CD4-positive, alpha-beta T cell (primary cell): ENCODE measurements at regions not wholly inside any gene's neighbourhood (a gene's known extent, or its start where the extent isn't known, plus 50 kb on each side); places are given as distances from the start of the nearest gene placed in this dataset.

Experiments used
- ATAC-seq: fragments of 200-7000 bp; cut with Tn5 transposase; one replicate; pipeline ENCODE4 v1.10.0; 2022; ENCODE audit warnings: mild to moderate bottlenecking; ENCODE audit not compliant: poor library complexity
- CTCF ChIA-PET: fragments of 350-600 bp; sonication (Branson Sonifier 250); formaldehyde crosslinking; loops from one replicate; lab custom pipeline; 2021; ENCODE audit warnings: antibody characterized with exemption, inconsistent platforms; lab: Charles Lee
- POLR2A ChIA-PET: fragments of 350-600 bp; sonication (Branson Sonifier 250); formaldehyde crosslinking; loops from one replicate; lab custom pipeline; 2021; ENCODE audit warnings: antibody characterized with exemption, inconsistent platforms; lab: Charles Lee
- DNase-seq, 14 experiments: peaks; one replicate each; pipeline ENCODE4 v3.0.0-alpha.2; 2013 to 2020; ENCODE audit warnings: mixed read lengths in 2 of 14
- H3K27ac ChIP-seq, 2 donors: one replicate each; pipeline versions ENCODE4 v1.5.1 to v1.7.0; 2013; ENCODE audit warnings: low read length in 2 of 2, low read depth in 1 of 2, mild to moderate bottlenecking in 1 of 2
- H3K27me3 ChIP-seq, 2 experiments: 1 replicate in 1 of 2; 2 replicates in 1 of 2; pipeline versions ENCODE4 v1.6.1 to v1.7.0; 2013; ENCODE audit warnings: low read length in 2 of 2, control low read depth in 1 of 2, mild to moderate bottlenecking in 1 of 2, moderate library complexity in 1 of 2; ENCODE audit not compliant: insufficient read depth in 2 of 2, control insufficient read depth in 1 of 2
- H3K36me3 ChIP-seq: one replicate; pipeline ENCODE4 v1.6.1; 2013; ENCODE audit warnings: low read length, control low read depth; ENCODE audit not compliant: insufficient read depth
- H3K4me1 ChIP-seq: one replicate; pipeline ENCODE4 v1.6.1; 2013; ENCODE audit warnings: low read length, control low read depth; ENCODE audit not compliant: insufficient read depth
- H3K4me3 ChIP-seq: one replicate; pipeline ENCODE4 v1.5.1; 2013; ENCODE audit warnings: mild to moderate bottlenecking, low read length, moderate library complexity
- H3K9me3 ChIP-seq, 2 experiments: 1 replicate in 1 of 2; 2 replicates in 1 of 2; pipeline versions ENCODE4 v1.6.1 to v1.7.0; 2013; ENCODE audit warnings: low read length in 2 of 2, mild to moderate bottlenecking in 2 of 2, control low read depth in 1 of 2, moderate library complexity in 1 of 2; ENCODE audit not compliant: control insufficient read depth in 1 of 2, insufficient read depth in 1 of 2
- H3K27ac Mint-ChIP-seq: one replicate; pipeline ENCODE4 v1.8.0; 2020; ENCODE audit warnings: mixed read lengths
- H3K27me3 Mint-ChIP-seq: one replicate; pipeline ENCODE4 v1.8.0; 2021; ENCODE audit warnings: mixed read lengths
- H3K36me3 Mint-ChIP-seq: one replicate; pipeline ENCODE4 v1.8.0; 2021; ENCODE audit warnings: low read depth, mixed read lengths
- H3K4me1 Mint-ChIP-seq: one replicate; pipeline ENCODE4 v1.8.0; 2021; ENCODE audit warnings: low read depth, mixed read lengths
- H3K4me3 Mint-ChIP-seq: one replicate; pipeline ENCODE4 v1.8.0; 2020; ENCODE audit warnings: mild to moderate bottlenecking, mixed read lengths
- H3K9me3 Mint-ChIP-seq: one replicate; pipeline ENCODE4 v1.8.0; 2020; ENCODE audit warnings: mixed read lengths
- CTCF ChIP-seq: fragments of 200-600 bp; IDR thresholded peaks from one replicate; pipeline ENCODE4 v1.8.0; 2022; ENCODE audit warnings: antibody characterized with exemption, mild to moderate bottlenecking
- intact Hi-C, 2 experiments: fragments of 100-400 bp; cut with DNase I in 1 of 2; cut with micrococcal nuclease in 1 of 2; formaldehyde crosslinking; loops; one replicate each; pipeline versions ENCODE4 v1.15.1 to v1.9.0; 2023 to 2025; cut with DNase I, micrococcal nuclease

- Histone ChIP-seq H3K27me3 (no peaks in the 10 kb centered on the region), H3K4me3 (no peak overlapping the region), H3K27ac (no peak overlapping the region), H3K9me3 (peaks cover 0 to 5% of the 10 kb centered on the region in 2 experiments), H3K36me3 (no peaks in the 10 kb centered on the region), H3K4me1 (no peaks in the 10 kb centered on the region)
- TF ChIP-seq CTCF: no peak
- Mint-ChIP-seq H3K9me3 (no peaks in the 10 kb centered on the region), H3K27ac (no peak overlapping the region), H3K36me3 (no peaks in the 10 kb centered on the region), H3K4me3 (no peak overlapping the region), H3K4me1 (no peaks in the 10 kb centered on the region), H3K27me3 (no peaks in the 10 kb centered on the region)
- ATAC-seq: no peak
- DNase-seq: no peak
- intact Hi-C loops: no loop called here
- CTCF ChIA-PET: no interaction called here
- POLR2A ChIA-PET: no interaction called here
Observed at GRCh38 chr10:121058082-121058481, 206.9 kb downstream of the WDR11 start.

GRCh38 chr10:121059351-121059750, 208.2 kb downstream of the WDR11 start:
- no peaks in the 10 kb centered on the region for H3K36me3 ChIP-seq
- intact Hi-C loops: no loop called here
- no peak overlapping the region for H3K4me3 Mint-ChIP-seq
- no peaks in the 10 kb centered on the region for H3K4me1 ChIP-seq
- CTCF ChIA-PET: no interaction called here
- peaks cover 0 to 1% of the 10 kb centered on the region in 2 experiments for H3K9me3 ChIP-seq
- POLR2A ChIA-PET: no interaction called here
- no peaks in the 10 kb centered on the region for H3K4me1 Mint-ChIP-seq
- H3K27me3 Mint-ChIP-seq: no peaks in the 10 kb centered on the region
- H3K27ac Mint-ChIP-seq: no peak overlapping the region
- H3K9me3 Mint-ChIP-seq: peaks cover under 1% of the 10 kb centered on the region
- no peak overlapping the region for H3K4me3 ChIP-seq
- H3K27ac ChIP-seq: no peak overlapping the region
- ATAC-seq (no peak), DNase-seq (no peak)
- H3K27me3 ChIP-seq: no peaks in the 10 kb centered on the region
- no peaks in the 10 kb centered on the region for H3K36me3 Mint-ChIP-seq
- TF ChIP-seq CTCF: no peak

- H3K27me3 Mint-ChIP-seq: no peaks in the 10 kb centered on the region
- intact Hi-C loops: no loop called here
- H3K9me3 Mint-ChIP-seq: peaks cover 3% of the 10 kb centered on the region
- no peak for TF ChIP-seq CTCF
- no peaks in the 10 kb centered on the region for H3K36me3 Mint-ChIP-seq
- Histone ChIP-seq H3K27me3 (no peaks in the 10 kb centered on the region), H3K4me3 (no peak overlapping the region), H3K27ac (no peak overlapping the region), H3K4me1 (no peaks in the 10 kb centered on the region), H3K9me3 (no peaks in the 10 kb centered on the region), H3K36me3 (no peaks in the 10 kb centered on the region)
- DNase-seq (no peak), ATAC-seq (no peak)
- ChIA-PET CTCF (no interaction called here), POLR2A (no interaction called here)
- H3K4me3 Mint-ChIP-seq: no peak overlapping the region
- H3K27ac Mint-ChIP-seq: no peak overlapping the region
- H3K4me1 Mint-ChIP-seq: no peaks in the 10 kb centered on the region
Observed at GRCh38 chr10:121062115-121062514, 211.0 kb downstream of the WDR11 start.
